ENCODE measurements at regions not wholly inside any gene's neighbourhood (a gene's known extent, or its start where the extent isn't known, plus 50 kb on each side); places are given as distances from the start of the nearest gene placed in this dataset.
"Not testable (repeated sequence)": the region's sequence is repeated elsewhere in the genome, so short reads cannot be mapped to it uniquely, and the experiment has no call there.

DNA sequence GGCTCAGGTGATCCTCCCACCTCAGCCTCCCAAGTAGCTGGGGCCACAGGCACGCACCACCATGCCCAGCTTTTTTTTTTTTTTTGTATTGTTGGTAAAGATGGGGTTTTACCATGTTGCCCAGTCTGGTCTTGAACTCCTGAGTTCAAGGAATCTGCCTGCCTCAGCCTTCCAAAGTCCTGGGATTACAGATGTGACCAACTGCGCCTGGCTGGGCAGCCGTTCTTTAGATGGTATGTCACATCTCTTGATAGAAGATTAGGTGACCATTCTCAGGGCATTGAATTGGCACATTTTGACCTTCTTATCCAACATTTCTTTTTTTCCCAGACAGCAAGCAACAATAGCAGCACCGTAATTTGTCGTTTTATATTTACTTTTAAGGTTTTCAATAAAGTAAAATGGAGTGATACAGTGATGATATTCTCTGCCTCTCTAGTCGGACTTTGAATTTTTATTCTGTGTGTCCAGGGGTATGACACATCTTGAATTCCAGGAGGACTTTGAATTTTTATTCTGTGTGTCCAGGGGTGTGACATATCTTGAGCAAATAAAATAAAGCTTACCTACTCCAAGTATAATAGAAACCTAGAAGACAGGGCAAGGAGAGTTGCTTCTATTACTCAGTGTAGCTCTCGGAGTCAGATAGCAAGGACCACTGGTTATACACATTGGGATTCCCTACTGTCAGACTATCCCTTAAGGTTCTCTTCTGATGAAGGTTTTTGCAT is 282.4 kb upstream of the NOTCH2NLA start:
- TF ChIP-seq, protein P1, sequence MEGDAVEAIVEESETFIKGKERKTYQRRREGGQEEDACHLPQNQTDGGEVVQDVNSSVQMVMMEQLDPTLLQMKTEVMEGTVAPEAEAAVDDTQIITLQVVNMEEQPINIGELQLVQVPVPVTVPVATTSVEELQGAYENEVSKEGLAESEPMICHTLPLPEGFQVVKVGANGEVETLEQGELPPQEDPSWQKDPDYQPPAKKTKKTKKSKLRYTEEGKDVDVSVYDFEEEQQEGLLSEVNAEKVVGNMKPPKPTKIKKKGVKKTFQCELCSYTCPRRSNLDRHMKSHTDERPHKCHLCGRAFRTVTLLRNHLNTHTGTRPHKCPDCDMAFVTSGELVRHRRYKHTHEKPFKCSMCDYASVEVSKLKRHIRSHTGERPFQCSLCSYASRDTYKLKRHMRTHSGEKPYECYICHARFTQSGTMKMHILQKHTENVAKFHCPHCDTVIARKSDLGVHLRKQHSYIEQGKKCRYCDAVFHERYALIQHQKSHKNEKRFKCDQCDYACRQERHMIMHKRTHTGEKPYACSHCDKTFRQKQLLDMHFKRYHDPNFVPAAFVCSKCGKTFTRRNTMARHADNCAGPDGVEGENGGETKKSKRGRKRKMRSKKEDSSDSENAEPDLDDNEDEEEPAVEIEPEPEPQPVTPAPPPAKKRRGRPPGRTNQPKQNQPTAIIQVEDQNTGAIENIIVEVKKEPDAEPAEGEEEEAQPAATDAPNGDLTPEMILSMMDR (IDR thresholded peaks at IDR 0.05), result not testable (repeated sequence)
- TF ChIP-seq POLR2A (IDR thresholded peaks at IDR 0.05), result not testable (repeated sequence)
